ENCODE measurements at regions not wholly inside any gene's neighbourhood (a gene's known extent, or its start where the extent isn't known, plus 50 kb on each side); places are given as distances from the start of the nearest gene placed in this dataset.
"Not testable (repeated sequence)": the region's sequence is repeated elsewhere in the genome, so short reads cannot be mapped to it uniquely, and the experiment has no call there.

GRCh38 chr3:161600173-161600572 lies 103.6 kb downstream of the OTOL1 start:
- peak; percentile 71 for DNase-seq (ENCODE audit: low read depth)

DNA sequence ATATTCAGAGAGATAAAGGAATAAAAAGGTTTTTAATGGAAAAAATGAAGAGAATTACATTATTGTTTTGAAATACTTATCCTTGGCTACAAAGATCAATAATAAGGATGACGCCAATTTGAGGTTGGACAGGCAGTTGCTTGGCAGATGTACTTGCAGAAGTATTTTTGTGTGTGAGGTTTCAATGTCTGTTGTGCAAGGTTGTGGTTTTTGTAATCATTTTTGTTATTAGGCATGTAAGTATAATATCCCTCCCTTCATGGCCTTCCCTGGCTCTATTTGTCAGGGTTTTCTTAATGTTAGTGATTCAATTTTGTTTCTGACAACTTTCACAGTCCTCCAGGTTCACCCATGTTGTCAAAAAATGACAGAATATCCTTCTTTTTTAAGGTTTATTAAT lies 105.9 kb downstream of the OTOL1 start:
- DNase-seq (ENCODE audit: low read depth), result peak; percentile 84

GRCh38 chr3:161602918-161603317 lies 106.3 kb downstream of the OTOL1 start:
- no peak for DNase-seq (ENCODE audit: low read depth)

GRCh38 chr3:161607056-161607455 lies 110.4 kb downstream of the OTOL1 start:
- DNase-seq (ENCODE audit: low read depth), result peak; percentile 17

GRCh38 chr3:161619351-161619750 lies 122.7 kb downstream of the OTOL1 start:
- no peak for DNase-seq (ENCODE audit: low read depth)

DNA sequence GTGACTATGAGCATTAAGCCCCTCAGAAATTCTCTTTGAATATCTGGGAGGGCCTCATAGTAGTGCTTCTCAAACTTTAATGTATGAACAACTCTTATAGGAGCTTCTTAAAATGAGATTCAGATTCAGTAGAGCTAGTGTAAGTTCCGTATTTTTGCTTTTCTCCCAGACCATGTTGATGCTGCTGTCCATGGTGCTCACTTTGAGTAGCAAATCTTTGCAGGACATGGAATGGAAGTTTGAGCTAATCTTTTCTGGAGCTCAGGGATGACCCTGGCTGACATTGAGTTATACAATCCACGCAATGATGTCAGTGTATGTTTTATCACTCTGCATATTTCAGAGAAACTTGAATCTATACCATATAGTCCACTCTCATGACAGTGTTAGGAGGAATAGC lies 134.2 kb downstream of the OTOL1 start:
- DNase-seq (ENCODE audit: low read depth), result peak; percentile 21

- DNase-seq (ENCODE audit: low read depth), result no peak
Observed at GRCh38 chr3:161631536-161631935, 134.9 kb downstream of the OTOL1 start.

DNA sequence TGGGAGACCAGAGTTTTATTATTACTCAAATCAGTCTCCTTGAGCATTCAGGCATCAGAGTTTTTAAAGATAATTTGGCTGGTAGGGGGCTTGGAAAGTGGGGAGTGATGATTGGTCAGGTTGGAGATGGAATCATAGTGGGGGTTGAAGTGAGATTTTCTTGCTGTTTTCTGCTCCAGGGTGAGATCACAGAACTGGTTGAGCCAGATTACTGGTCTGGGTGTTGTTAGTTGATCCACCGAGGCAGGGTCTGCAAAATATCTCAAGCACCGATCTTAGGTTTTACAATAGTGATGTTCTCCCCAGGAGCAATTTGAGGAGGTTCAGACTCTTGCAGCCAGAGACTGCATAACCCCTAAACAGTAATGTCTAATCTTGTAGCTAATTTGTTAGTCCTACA lies 141.0 kb downstream of the OTOL1 start:
- DNase-seq (ENCODE audit: low read depth), result no peak

GRCh38 chr3:161639095-161639494 lies 142.5 kb downstream of the OTOL1 start:
- DNase-seq (ENCODE audit: low read depth), result not testable (repeated sequence)

- peak; percentile 55 for DNase-seq (ENCODE audit: low read depth)
Observed at GRCh38 chr3:161640181-161640580, 143.6 kb downstream of the OTOL1 start.

- no peak for DNase-seq (ENCODE audit: low read depth)
Observed at GRCh38 chr3:161641287-161641686, 144.7 kb downstream of the OTOL1 start.

- no peak for DNase-seq (ENCODE audit: low read depth)
Observed at GRCh38 chr3:161644891-161645635, 148.5 kb downstream of the OTOL1 start.

DNA sequence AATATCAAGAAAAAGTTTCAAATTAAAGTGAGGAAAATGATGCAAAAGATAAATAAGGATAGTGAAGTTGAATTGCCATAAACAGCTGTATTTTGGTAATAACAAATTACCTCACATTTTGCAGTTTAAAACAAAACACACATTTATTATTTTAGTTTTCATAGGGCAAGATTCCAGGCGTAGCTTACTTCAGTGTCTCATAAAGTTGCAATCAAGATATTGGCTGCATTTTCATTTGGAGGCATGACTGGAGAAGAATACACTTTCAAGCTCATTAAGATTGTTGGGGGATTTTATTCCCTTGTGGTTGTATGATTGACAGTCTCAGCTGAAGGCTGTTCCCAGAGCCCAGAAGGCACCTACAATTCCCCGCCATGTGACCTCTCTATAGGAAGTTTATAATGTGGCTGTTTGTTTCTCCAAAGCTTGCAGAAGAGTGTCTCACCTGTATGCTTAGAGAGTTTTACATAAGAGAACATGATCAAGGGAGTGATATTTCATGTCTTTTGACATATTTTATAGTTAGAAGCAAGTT lies 151.4 kb downstream of the OTOL1 start:
- DNase-seq (ENCODE audit: low read depth), result no peak

- peak; percentile 11 for DNase-seq (ENCODE audit: low read depth)
Observed at GRCh38 chr3:161649900-161650484, 153.4 kb downstream of the OTOL1 start.

DNA sequence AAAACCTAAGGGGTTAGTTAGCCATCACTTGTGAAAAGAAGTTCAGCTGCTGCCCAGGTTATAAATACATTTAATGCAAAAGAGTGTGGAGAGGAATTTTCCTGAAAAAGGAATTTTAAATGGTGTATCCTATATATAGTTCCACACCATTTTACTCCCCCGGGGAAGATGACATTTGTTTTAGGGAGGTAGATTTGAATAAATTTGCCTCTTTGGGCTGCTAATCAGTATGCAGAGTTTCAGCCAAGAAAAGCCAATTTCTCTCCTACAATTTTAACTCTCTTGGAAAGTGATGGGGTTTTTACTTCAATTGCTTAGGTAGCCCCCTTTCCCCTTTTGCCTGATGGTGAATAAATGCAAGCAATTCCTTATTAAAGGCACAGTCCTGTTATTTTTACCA lies 161.2 kb downstream of the OTOL1 start:
- DNase-seq (ENCODE audit: low read depth), result no peak

- no peak for DNase-seq (ENCODE audit: low read depth)
Observed at GRCh38 chr3:161671141-161671540, 174.5 kb downstream of the OTOL1 start.

- DNase-seq (ENCODE audit: low read depth), result no peak
Observed at GRCh38 chr3:161672478-161672877, 175.9 kb downstream of the OTOL1 start.

DNA sequence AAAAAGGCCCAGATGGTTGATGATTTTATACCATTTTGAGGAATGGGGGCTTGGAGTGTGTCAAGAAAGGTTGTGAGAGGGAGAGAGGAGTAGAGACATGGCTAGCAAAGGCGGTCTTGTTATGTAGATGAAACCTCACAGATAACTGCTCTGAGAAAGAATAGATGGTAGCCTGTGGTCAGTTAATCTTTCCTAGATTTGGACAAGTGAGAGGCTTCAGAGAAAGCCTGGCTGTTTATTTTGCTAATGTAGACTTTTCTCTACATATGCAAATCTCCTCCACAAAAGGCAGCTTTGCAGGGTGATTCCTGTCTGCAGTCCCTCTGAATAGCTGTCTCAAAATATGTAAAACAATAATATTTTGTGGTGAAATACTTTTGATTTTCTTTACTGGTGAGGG lies 177.3 kb downstream of the OTOL1 start:
- no peak for DNase-seq (ENCODE audit: low read depth)

GRCh38 chr3:161674402-161674801 lies 177.8 kb downstream of the OTOL1 start:
- DNase-seq (ENCODE audit: low read depth), result no peak

DNA sequence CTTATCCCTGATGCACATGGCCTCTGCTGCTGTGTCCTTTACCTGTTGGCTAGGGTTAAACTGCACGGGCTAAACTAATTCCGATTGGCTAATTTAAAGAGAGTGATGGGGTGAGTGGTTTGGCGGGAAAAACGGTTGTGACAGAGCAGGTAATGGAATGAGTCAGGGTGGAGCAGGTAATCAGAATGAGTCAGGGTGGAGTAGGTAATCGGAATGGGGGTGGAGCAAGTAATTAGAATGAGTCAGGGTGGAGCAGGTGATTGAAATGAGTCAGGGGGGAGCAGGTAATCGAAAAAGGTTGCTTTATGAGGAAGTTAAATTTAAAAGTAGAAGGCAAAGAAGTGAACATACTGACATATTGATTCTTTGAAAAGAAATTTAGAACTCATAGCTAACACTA lies 185.2 kb downstream of the OTOL1 start:
- not testable (repeated sequence) for DNase-seq (ENCODE audit: low read depth)

DNA sequence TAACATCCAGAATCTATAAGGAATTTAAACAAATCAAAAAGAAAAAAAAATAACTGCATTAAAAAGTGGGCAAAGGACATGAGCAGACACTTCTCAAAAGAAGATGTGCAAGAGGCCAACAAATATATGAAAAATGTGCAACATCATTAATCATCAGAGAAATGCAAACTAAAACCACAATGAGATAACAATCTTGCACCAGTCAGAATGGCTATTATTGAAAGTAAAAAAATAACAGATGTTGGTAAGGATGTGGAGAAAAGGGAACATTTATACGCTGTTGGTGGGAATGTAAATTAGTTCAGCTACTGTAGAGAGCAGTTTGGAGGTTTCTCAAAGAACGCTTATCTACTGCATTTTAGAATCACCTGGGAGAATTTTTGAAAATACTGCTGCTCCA lies 186.1 kb downstream of the OTOL1 start:
- peak; percentile 41 for DNase-seq (ENCODE audit: low read depth)

DNA sequence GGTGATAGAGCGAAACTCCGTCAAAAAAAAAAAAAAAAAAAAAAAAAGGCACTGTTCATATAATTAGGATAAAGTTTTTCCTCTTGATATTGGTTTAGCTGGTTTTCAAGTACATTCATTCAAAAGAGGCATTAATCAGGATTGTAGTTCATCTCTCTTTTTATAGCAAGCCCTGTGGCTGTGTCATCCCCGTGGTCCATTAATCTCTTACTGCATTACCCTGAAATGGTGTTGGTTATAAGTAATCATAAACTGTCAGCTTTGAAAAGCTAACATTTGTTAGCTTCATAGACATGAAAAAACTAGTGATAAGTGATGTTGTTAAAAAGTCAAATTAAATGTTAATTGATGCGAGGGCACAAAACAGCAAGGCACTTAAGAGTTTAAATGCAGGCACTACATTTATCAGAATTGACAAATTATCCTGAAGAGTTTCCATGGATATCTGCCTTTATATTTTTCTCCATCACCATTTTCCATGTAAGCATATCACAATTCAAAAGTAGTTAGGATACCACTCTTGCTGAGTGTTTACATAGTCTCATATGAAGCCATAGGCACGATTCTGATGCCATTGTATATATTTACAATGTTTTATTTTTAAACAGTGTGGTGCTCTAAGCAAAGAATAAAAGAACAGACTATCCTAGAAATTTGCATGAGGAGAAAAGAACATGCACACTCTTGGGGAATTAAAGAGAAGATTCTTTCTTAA lies 193.1 kb downstream of the OTOL1 start:
- no peak for DNase-seq (ENCODE audit: low read depth)

GRCh38 chr3:161690299-161690620 lies 193.7 kb downstream of the OTOL1 start:
- no peak for DNase-seq (ENCODE audit: low read depth)
